ENCODE measurements at regions not wholly inside any gene's neighbourhood (a gene's known extent, or its start where the extent isn't known, plus 50 kb on each side); places are given as distances from the start of the nearest gene placed in this dataset.
"Not testable (repeated sequence)": the region's sequence is repeated elsewhere in the genome, so short reads cannot be mapped to it uniquely, and the experiment has no call there.

DNA sequence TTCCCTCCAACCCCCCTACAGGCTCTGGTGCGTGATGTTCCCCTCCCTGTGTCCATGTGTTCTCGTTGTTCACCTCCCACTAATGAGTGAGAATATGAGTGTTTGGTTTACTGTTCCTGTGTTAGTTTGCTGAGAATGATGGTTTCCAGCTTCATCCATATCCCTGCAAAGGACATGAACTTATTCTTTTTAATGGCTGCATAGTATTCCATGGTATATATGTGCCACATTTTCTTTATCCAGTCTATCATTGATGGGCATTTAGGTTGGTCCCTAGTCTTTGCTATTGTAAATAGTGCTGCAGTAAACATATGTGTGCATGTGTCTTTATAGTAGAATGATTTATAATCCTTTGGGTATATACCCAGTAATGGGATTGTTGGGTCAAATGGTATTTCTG, 175.5 kb upstream of the DTNA start:
- TF ChIP-seq POLR2A, POLR2AphosphoS5, TAF1, POU2F2, SPI1 (IDR thresholded peaks at IDR 0.05; ENCODE audit: low read depth, low read length): not testable (repeated sequence)

All from GM12891 (cell line).